Kidney glomerular epithelial cell (primary cell): ENCODE measurements at regions not wholly inside any gene's neighbourhood (a gene's known extent, or its start where the extent isn't known, plus 50 kb on each side); places are given as distances from the start of the nearest gene placed in this dataset.

Source experiments
- DNase-seq: peaks from one replicate; lab custom pipeline; 2025; lab: John Stamatoyannopoulos, UW

GRCh38 chr2:225137971-225138370, 95.7 kb upstream of the DOCK10 start:
- no peak for DNase-seq

DNA sequence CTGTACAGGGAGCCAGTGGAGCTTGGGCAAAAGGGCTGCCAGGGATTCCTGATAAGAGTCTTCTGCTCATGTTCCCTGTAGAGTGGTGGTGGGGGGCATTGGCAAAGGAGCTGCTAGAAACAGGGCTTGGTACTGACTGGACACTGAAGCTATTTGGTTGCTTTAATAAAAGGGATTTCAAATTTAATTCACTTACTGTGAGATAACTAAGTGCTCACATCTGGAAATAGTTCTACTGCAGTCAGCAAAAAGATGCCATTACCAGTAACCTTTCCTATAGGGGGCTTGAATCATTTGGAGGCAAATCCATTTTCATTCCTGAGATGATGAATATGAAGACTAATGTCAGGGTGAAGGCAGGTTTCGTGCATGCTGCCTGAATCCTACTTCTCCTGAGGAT, 94.3 kb upstream of the DOCK10 start:
- DNase-seq: no peak

DNA sequence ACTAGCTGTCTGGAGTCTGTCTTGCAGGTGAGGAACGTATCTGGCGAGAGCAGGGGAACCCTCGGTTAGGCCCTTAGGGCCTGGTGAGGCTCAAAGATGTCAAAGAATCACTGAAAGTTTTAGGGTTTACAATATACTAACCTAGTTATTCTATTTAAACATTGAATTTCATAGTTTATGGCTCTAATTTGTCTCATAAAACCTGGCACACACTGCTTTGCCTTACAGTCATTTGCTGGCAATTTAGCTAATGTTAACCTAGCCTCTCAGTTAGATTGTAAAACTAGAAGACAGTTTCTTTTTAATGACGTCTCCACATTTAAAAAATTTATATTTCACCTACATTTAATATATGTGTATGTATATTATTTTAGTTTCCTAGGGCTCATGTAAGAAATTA, 89.6 kb upstream of the DOCK10 start:
- DNase-seq: no peak

DNA sequence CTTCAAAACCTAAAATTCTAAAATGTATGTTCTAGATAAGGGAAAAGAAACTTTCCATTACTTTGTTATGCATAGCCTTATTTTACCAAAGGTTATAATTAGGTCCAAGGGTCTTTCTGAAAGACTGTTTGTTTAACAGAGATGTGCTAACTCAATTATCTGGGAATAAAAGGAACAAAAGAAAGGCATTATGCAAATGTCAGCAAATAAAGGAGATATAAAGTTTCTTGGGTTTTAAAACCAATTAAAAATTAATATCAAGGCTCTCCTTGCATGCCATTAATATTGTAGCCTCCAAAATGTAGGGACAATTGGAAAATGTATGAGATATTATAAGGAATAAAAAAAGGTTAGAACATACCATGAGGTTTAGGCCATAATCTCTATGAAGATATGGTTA, 87.8 kb upstream of the DOCK10 start:
- no peak for DNase-seq

DNA sequence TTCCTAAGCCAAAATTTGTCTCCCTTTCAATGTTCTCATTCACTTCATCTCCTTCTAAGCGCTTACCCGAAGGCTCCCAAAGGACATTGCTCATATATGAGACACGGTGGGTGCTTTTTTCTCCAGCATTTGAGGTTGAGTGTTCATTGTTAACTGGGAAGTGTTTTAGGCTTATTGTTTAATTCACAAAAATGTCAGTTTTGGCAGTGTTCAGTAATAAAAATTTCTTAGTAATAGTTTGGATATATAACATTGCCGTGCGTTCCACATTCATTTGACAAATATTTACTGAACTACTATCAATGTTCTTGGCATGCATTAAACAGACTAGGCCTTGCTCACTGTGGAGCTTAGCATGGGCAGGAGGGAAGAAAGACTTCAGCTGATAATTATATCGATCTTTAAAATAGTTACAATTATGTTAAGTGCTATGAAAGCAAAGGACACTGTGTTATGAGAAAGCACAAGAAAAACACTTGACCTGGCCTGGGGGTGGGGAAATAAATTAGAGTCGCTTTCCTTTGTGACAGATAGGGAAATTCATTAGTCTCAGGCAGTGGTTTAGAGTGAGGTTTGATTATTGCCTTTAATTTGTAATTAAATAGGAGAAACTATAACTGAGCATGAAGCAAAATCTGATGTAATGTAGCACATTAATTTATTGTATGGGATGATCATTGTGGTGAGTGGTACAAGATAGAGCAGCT, 82.2 kb upstream of the DOCK10 start:
- no peak for DNase-seq

- DNase-seq: no peak
These were observed 80.6 kb upstream of the DOCK10 start for GRCh38 chr2:225122583-225123486.

- no peak for DNase-seq
These were observed 79.7 kb upstream of the DOCK10 start for GRCh38 chr2:225122007-225122406.

DNA sequence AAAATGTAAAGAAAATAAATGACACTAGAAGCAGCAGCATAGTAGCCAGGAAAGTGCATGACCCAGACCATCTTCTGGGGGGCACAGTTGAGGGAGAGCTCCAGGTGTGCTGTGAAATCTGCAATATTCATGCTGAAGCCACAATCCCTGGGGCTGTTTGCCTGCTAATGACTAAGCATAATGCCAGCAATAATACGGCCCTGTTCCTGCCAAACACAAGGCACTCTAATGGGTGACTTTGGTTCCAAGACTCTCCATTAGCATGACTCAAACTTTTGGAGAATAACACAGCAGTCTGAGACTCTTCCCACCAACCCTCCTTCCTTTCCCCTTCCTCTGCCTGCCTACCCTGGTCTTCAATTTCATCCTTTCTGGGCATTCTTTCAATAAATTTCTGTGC, 77.9 kb upstream of the DOCK10 start:
- no peak for DNase-seq

GRCh38 chr2:225117051-225117716, 74.9 kb upstream of the DOCK10 start:
- no peak for DNase-seq

GRCh38 chr2:225114786-225115323, 72.6 kb upstream of the DOCK10 start:
- DNase-seq: no peak

GRCh38 chr2:225113371-225114015, 71.2 kb upstream of the DOCK10 start:
- DNase-seq: no peak

GRCh38 chr2:225112362-225113126, 70.3 kb upstream of the DOCK10 start:
- no peak for DNase-seq

DNA sequence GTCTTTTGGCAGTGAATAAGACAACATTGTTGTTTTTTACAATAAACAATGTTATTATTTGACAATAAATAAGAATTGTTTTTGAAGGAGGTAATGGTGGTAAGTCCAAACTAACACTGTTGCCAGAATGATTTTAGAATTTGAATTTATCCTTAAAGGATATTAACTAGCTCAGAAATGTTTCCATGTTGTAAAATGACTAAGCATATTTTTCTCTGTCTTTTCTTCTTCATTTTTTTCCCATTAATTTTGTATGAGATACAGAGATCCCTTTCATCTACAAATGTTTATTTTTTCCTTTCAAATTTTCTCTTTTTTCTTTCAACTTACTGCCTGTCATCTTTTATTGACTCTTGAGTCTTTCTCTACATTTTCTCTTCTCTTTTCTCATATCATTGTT, 66.5 kb upstream of the DOCK10 start:
- no peak for DNase-seq

DNA sequence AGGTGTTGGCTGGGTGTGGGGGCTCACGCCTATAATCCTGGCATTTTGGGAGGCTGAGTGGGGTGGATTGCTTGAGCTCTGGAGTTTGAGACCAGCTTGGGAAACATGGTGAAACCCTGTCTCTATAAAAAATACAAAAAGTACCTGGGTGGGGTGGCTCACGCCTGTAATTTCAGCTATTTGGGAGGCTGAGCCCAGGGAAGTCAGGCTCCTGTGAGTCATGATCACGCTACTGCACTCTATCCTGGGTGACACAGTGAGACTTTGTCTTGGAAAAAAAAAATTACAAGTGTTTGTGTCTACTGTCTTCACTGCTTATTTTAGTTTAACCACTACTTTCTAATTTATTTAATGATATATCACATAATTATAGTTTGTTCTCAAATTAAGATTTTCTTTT, 62.7 kb upstream of the DOCK10 start:
- no peak for DNase-seq

DNA sequence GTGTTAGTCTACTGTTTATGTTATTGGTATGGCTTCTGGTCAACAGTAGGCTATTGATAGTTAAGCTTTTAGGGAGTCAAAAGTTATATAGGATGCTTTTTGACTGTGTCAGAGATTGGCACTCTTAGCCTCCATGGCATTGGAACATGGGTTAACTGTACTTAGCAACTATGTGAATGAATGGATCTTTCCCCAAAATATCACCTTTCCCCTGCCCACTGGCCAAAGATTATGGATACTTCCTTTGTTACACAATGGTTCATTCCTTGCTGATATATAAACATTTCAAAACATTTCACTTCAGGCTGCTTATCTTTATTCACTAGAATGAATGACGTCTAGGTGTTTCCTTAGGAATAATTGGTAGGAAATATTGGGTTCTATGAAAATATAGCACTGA, 62.1 kb upstream of the DOCK10 start:
- no peak for DNase-seq

DNA sequence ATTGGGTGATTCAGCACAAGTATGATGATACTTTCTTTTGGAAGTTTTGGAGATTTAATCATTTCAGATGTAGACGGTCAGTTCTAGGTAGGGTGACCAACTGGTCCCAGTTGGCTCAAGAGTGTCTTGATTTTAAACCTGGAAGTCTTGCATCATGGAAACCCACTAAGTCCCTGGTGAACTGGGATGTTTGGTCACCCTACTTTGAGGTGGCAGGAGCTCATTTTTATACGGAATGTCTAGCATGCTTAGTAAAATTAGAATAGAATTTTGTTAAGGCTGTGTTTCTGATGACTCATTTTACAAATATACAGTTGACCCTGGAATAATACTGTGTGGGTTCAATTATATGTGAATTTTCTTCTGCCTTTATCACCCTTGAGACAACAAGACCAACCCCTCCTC, 61.5 kb upstream of the DOCK10 start:
- peak; percentile 41 for DNase-seq

DNA sequence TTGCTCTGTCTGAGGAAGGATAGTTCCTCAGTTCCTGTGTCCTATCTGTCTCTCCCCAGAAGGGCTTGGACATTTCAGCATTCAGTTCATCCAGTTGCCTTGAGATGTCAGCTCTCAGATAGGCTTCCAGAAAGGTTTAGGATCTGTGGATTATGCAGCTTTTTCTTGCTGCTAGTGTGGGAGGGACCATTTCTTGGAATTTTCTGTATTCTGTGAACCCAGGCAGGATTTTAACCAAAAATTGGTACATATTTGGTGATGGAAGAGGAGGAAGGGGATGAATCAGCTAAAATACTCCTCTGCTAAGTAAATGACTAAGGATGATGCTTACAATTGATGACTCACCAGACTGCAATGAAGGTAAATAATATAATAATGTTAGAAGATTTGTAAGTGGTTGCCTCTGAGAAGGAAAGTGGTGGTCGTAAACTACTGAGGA, 58.6 kb upstream of the DOCK10 start:
- DNase-seq: peak; percentile 88

GRCh38 chr2:225100269-225100668, 58.0 kb upstream of the DOCK10 start:
- peak; percentile 48 for DNase-seq

DNA sequence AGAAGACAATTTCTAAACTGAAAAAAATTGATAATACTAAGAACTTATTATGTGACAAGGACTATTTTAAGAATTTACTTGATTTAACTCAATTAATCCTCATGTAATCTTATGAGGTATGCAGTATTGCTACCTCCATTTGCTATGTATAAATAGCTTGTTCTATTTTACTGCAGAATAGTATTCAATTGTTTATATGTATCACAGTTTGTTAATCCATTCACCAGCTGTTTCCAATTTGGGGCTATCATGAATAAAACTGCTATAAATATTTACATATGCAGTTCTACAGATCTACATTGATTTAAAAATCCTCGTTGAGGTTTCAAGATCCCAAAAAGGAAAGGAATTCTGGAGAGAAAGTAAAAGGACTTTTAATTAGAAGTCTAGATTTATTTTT, 54.8 kb upstream of the DOCK10 start:
- DNase-seq: no peak
